ENCODE measurements at regions not wholly inside any gene's neighbourhood (a gene's known extent, or its start where the extent isn't known, plus 50 kb on each side); places are given as distances from the start of the nearest gene placed in this dataset.

DNA sequence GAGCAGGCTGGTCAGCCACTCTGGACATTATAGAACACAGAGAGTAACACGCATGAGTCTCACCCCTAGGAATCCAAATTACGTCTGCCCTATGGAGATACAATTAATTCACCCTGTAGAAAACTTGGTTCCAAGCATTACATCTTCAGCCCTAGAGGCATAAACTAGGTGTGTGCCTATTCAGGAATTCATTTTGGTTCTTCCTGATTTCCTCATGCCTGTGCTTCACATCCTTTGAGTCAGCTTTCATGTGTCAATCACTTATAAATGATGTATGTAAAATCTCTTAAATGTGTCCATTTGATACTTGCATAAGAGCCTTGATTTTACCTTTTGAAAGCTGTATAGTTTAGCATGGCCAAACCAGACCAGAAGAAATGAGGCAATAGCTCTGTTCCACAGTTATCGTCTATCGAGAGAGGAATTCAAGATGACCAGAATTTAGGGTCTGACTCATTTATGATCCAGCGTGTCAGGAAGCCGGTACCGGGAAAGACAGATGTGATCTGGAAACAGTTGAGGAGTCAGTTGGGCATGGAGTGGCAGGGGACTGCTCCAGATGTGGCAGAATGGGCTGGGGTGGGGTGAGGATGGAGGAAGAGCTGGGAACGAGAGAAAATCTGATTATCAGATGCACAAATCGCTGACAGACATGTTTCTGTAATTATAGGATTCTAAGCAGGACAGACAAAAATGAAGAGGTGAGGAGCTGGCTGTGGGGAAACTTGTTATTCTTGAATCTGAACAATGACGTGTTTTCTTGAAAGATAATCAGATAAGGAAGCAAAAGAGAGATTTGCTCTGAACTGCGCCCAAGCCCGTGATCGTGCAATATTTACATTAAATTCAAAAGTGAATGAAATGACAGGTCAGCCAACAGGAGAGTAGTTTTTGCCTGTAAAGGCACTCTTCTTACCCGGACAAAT is 76.7 kb downstream of the C16orf95 start:
- Histone ChIP-seq H3K36me3 (no peaks in the 10 kb centered on the region), H3K4me3 (no peak overlapping the region), H3K27me3 (no peaks in the 10 kb centered on the region), H3K9me3 (no peaks in the 10 kb centered on the region), H3K4me1 (peaks cover 9% of the 10 kb centered on the region), H3K27ac (no peak overlapping the region)
- intact Hi-C loops (cut with DNase I), result no loop called here
- TF ChIP-seq POLR2A (IDR thresholded peaks at IDR 0.05) (no peak), POLR2AphosphoS5 (IDR thresholded peaks at IDR 0.05; ENCODE audit: insufficient read depth in 1 of 2, low read depth in 1 of 2) (no peak)
- TF ChIP-seq, protein P1, sequence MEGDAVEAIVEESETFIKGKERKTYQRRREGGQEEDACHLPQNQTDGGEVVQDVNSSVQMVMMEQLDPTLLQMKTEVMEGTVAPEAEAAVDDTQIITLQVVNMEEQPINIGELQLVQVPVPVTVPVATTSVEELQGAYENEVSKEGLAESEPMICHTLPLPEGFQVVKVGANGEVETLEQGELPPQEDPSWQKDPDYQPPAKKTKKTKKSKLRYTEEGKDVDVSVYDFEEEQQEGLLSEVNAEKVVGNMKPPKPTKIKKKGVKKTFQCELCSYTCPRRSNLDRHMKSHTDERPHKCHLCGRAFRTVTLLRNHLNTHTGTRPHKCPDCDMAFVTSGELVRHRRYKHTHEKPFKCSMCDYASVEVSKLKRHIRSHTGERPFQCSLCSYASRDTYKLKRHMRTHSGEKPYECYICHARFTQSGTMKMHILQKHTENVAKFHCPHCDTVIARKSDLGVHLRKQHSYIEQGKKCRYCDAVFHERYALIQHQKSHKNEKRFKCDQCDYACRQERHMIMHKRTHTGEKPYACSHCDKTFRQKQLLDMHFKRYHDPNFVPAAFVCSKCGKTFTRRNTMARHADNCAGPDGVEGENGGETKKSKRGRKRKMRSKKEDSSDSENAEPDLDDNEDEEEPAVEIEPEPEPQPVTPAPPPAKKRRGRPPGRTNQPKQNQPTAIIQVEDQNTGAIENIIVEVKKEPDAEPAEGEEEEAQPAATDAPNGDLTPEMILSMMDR (IDR thresholded peaks at IDR 0.05), result no peak
- no peak for DNase-seq (ENCODE audit: extremely low spot score in 2 of 2)

DNA sequence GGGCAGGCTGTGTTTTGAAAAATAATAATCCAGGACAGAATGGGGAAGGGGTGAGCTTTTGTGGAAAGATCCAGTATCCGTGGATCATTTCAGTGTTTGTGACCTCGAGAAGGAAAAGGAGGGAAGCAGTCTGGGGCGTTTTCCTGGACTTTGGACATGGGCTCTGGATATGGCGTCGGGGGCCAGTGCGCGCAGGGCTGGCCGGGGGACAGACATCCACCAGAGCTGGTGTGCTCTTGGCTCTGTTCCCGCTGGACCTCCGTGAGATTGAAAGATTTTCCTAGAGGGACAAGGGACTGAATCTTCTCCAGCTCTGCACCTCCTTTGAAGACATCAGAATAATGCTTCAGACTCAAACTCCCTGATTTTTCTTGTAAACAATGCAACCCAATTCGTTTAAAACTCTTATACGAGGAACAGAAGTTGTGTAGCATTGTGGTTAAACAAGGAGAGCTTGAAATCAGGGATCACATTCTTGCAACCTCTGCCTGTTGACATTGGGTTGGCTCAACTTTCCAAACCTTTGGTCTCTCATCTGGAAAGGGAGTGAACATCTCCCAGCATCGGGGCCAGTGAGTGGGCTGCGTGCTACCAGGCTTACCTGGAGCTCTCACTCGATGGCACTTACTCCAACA is 75.9 kb downstream of the C16orf95 start:
- intact Hi-C loops (cut with DNase I), result no loop called here

DNA sequence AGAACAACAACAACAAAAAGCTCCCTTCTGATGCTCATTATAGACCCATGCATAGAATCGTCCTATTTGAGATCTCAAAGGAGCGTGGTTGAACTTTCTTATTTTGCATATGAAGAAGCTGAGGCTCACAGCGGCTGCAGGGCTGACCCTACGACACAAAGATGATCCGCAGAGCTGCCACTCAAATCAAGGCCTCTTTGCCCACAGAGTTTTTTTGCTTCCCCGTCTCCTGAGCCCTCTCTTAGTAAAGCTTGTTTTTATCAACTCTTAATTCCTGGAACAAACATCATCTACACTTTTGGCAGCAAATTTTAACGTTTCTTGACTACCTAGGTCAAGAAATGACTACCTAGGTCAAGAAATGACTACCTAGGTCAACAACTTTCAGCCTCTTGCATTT is 73.7 kb downstream of the C16orf95 start:
- Histone ChIP-seq H3K27me3 (no peaks in the 10 kb centered on the region), H3K4me3 (no peak overlapping the region), H3K27ac (no peak overlapping the region), H3K4me1 (peaks cover 9% of the 10 kb centered on the region), H3K36me3 (no peaks in the 10 kb centered on the region), H3K9me3 (no peaks in the 10 kb centered on the region)
- intact Hi-C loops (cut with DNase I), result no loop called here
- TF ChIP-seq, protein P1 (IDR thresholded peaks at IDR 0.05), result no peak
- no peak for TF ChIP-seq POLR2A (IDR thresholded peaks at IDR 0.05)
- TF ChIP-seq POLR2AphosphoS5 (IDR thresholded peaks at IDR 0.05; ENCODE audit: insufficient read depth in 1 of 2, low read depth in 1 of 2), result no peak
- no peak for DNase-seq (ENCODE audit: extremely low spot score in 2 of 2)

More for the DNA sequence above, 75.9 kb downstream of the C16orf95 start:
- no peaks in the 10 kb centered on the region for H3K36me3 ChIP-seq
- H3K4me3 ChIP-seq, result no peak overlapping the region
- no peak for TF ChIP-seq POLR2A (IDR thresholded peaks at IDR 0.05)
- TF ChIP-seq POLR2AphosphoS5 (IDR thresholded peaks at IDR 0.05; ENCODE audit: insufficient read depth in 1 of 2, low read depth in 1 of 2), result no peak
- TF ChIP-seq, protein P1 (IDR thresholded peaks at IDR 0.05), result no peak
- H3K4me1 ChIP-seq, result peaks cover 9% of the 10 kb centered on the region
- H3K27me3 ChIP-seq, result no peaks in the 10 kb centered on the region
- no peaks in the 10 kb centered on the region for H3K9me3 ChIP-seq
- H3K27ac ChIP-seq, result no peak overlapping the region
- no peak for DNase-seq (ENCODE audit: extremely low spot score in 2 of 2)

DNA sequence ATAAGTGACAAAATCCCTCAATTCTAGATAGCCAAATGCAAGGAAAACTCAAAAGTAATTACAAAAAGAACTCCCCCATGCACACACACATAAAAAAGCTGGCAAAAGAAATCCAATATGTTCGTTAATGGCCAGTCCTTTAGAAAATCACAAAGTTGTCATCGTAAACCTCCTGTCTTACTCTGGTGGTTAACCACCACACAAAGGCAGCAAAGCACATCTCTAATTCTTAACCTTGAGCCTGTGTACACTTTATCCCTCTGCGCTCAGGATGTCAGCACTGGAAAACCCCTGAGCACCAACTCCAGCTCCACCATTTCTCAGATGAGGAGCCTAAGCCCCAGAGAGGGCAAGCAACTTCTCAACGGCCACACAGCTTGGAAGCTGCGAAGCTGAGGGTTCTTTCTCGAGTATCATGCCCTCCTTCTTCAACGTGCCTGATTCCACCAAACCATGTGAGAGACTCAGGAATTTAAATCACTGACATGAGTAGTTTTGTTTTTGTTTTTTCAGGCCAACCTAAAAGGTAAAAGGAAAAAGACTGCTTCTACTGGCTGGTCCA is 72.5 kb downstream of the C16orf95 start:
- Histone ChIP-seq H3K27me3 (no peaks in the 10 kb centered on the region), H3K27ac (no peak overlapping the region), H3K4me3 (no peak overlapping the region), H3K4me1 (peaks cover 9% of the 10 kb centered on the region), H3K36me3 (no peaks in the 10 kb centered on the region), H3K9me3 (no peaks in the 10 kb centered on the region)
- TF ChIP-seq, protein P1 (IDR thresholded peaks at IDR 0.05), result no peak
- DNase-seq (ENCODE audit: extremely low spot score in 2 of 2), result no peak
- intact Hi-C loops (cut with DNase I), result no loop called here

Measured in vagina (tissue), 2 donors.